ENCODE measurements at regions not wholly inside any gene's neighbourhood (a gene's known extent, or its start where the extent isn't known, plus 50 kb on each side); places are given as distances from the start of the nearest gene placed in this dataset.

DNA sequence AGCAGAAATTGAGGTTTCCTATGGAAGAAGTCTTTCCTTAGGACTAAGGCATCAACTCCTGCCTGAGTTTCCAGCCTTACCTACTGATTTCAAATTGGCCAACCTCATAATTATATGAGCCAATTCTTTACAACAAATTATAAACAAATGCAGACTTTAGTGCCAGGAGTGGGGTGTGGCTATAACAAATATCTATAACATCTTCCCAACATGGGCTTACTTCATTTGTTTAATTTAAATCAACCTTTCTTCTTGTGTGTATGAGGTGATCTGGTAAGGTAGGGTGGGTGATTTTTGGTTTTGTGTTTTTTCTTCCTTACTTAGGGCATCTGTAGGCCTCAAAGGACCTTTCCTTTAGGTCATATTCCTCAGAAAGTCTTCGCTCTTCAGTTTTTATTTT lies 354.9 kb downstream of the SHANK2 start:
- WGBS (ENCODE audit: low lambda C conversion rate, missing lambda C conversion rate), result 96% methylated on average over 1 of the region's 1 CpG
- TF ChIP-seq EZH2phosphoT487 (IDR thresholded peaks at IDR 0.05; ENCODE audit: low read depth, severe bottlenecking, unreplicated experiment), result no peak
- TF ChIP-seq, protein P1, sequence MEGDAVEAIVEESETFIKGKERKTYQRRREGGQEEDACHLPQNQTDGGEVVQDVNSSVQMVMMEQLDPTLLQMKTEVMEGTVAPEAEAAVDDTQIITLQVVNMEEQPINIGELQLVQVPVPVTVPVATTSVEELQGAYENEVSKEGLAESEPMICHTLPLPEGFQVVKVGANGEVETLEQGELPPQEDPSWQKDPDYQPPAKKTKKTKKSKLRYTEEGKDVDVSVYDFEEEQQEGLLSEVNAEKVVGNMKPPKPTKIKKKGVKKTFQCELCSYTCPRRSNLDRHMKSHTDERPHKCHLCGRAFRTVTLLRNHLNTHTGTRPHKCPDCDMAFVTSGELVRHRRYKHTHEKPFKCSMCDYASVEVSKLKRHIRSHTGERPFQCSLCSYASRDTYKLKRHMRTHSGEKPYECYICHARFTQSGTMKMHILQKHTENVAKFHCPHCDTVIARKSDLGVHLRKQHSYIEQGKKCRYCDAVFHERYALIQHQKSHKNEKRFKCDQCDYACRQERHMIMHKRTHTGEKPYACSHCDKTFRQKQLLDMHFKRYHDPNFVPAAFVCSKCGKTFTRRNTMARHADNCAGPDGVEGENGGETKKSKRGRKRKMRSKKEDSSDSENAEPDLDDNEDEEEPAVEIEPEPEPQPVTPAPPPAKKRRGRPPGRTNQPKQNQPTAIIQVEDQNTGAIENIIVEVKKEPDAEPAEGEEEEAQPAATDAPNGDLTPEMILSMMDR (IDR thresholded peaks at IDR 0.05; ENCODE audit: poor library complexity), result no peak
- no peak for TF ChIP-seq EZH2 (IDR thresholded peaks at IDR 0.05; ENCODE audit: borderline replicate concordance)
- H3K36me3 ChIP-seq (replicated peaks; ENCODE audit: insufficient read depth, low read depth), result no peaks in the 10 kb centered on the region
- H3K27ac ChIP-seq, result no peak overlapping the region
- no peak overlapping the region for H3K4me2 ChIP-seq
- DNase-seq (ENCODE audit: low spot score), result no peak
- H3K4me1 ChIP-seq (ENCODE audit: insufficient read depth), result no peaks in the 10 kb centered on the region
- H3K9me3 ChIP-seq (ENCODE audit: low read depth), result no peaks in the 10 kb centered on the region
- H3K79me2 ChIP-seq, result no peaks in the 10 kb centered on the region
- H4K20me1 ChIP-seq (ENCODE audit: insufficient read depth, poor library complexity, severe bottlenecking), result no peaks in the 10 kb centered on the region
- H3K4me3 ChIP-seq, result no peak overlapping the region
- H2AFZ ChIP-seq, result no peak overlapping the region
- no peaks in the 10 kb centered on the region for H3K27me3 ChIP-seq
- H3K9me2 ChIP-seq (replicated peaks; ENCODE audit: insufficient read depth), result no peaks in the 10 kb centered on the region

DNA sequence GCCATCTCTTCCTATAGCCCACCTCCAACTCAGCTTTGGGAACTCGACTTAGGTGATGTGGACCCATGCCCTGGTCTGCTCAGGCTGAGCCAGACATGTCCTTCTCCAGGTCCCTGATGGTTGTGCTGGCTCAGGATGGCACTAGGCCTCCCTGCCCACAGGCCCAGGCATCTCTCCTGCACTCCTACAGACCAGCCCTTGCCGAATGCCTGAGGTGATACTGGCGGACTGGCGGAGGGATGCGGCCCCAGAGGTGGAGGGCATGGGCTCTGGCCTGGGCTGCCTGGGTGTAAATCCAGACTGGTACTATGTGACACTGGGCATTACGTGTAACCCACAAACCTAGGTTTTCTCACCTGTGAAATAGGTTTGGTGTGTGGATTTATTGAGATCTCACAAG lies 352.8 kb downstream of the SHANK2 start:
- Histone ChIP-seq H3K27me3 (no peaks in the 10 kb centered on the region), H3K4me3 (no peak overlapping the region), H3K9me3 (ENCODE audit: low read depth) (no peaks in the 10 kb centered on the region), H2AFZ (no peak overlapping the region), H4K20me1 (ENCODE audit: insufficient read depth, poor library complexity, severe bottlenecking) (no peaks in the 10 kb centered on the region), H3K79me2 (no peaks in the 10 kb centered on the region), H3K36me3 (replicated peaks; ENCODE audit: insufficient read depth, low read depth) (no peaks in the 10 kb centered on the region), H3K9me2 (replicated peaks; ENCODE audit: insufficient read depth) (no peaks in the 10 kb centered on the region), H3K4me1 (ENCODE audit: insufficient read depth) (no peaks in the 10 kb centered on the region), H3K27ac (no peak overlapping the region), H3K4me2 (no peak overlapping the region)
- TF ChIP-seq EZH2 (IDR thresholded peaks at IDR 0.05; ENCODE audit: borderline replicate concordance) (no peak), EZH2phosphoT487 (IDR thresholded peaks at IDR 0.05; ENCODE audit: low read depth, severe bottlenecking, unreplicated experiment) (no peak)
- TF ChIP-seq, protein P1 (IDR thresholded peaks at IDR 0.05; ENCODE audit: poor library complexity), result no peak
- DNase-seq (ENCODE audit: low spot score), result no peak
- WGBS (ENCODE audit: low lambda C conversion rate, missing lambda C conversion rate), result 97% methylated on average over 6 of the region's 6 CpGs

DNA sequence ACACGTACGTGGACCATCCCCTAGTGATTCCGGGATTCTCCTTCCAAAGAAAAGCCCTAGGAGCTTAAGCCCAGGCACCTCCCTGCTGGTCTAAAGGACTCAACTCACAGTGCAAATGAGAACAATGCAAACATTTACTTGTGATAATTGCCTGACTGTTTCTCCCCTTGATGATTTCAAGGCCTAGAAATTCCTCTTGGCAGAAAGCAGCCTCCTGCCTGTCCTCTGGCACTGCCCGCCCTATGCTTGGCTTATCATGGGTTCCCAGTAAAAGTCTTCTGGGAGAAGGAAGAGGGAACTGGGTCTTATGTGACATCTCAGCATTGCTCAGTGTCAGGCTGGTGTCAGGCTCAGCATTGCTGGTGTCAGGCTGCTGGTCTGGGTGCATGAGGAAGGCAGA lies 351.8 kb downstream of the SHANK2 start:
- Histone ChIP-seq H3K4me1 (ENCODE audit: insufficient read depth) (no peaks in the 10 kb centered on the region), H3K27me3 (no peaks in the 10 kb centered on the region), H4K20me1 (ENCODE audit: insufficient read depth, poor library complexity, severe bottlenecking) (no peaks in the 10 kb centered on the region), H3K9me3 (ENCODE audit: low read depth) (no peaks in the 10 kb centered on the region), H3K4me2 (no peak overlapping the region), H3K36me3 (replicated peaks; ENCODE audit: insufficient read depth, low read depth) (no peaks in the 10 kb centered on the region), H3K27ac (no peak overlapping the region), H3K9me2 (replicated peaks; ENCODE audit: insufficient read depth) (no peaks in the 10 kb centered on the region), H3K79me2 (no peaks in the 10 kb centered on the region), H2AFZ (no peak overlapping the region), H3K4me3 (no peak overlapping the region)
- no peak for TF ChIP-seq EZH2phosphoT487 (IDR thresholded peaks at IDR 0.05; ENCODE audit: low read depth, severe bottlenecking, unreplicated experiment)
- TF ChIP-seq EZH2 (IDR thresholded peaks at IDR 0.05; ENCODE audit: borderline replicate concordance), result no peak
- TF ChIP-seq, protein P1 (IDR thresholded peaks at IDR 0.05; ENCODE audit: poor library complexity), result no peak
- no peak for DNase-seq (ENCODE audit: low spot score)
- 73% methylated on average over 4 of the region's 4 CpGs for WGBS (ENCODE audit: low lambda C conversion rate, missing lambda C conversion rate)
